Fibroblast of lung (primary cell): ENCODE measurements at regions not wholly inside any gene's neighbourhood (a gene's known extent, or its start where the extent isn't known, plus 50 kb on each side); places are given as distances from the start of the nearest gene placed in this dataset.

ENCODE experiments used
- DNase-seq, 2 donors: peaks; one replicate each; pipeline versions ENCODE4 v3.0.0 to v3.0.0-alpha.2; 2010; ENCODE audit warnings: low read depth in 2 of 2
- H2AFZ ChIP-seq: 2 replicates; pipeline ENCODE4 v1.5.1; 2012; ENCODE audit warnings: low read length, control low read depth, inconsistent platforms
- H3K27ac ChIP-seq: 2 replicates; pipeline ENCODE4 v1.5.1; 2011; ENCODE audit warnings: low read length, control low read depth; ENCODE audit not compliant: insufficient read depth
- H3K27me3 ChIP-seq: 2 replicates; pipeline ENCODE4 v1.5.1; 2011; ENCODE audit warnings: mild to moderate bottlenecking, low read length; ENCODE audit not compliant: control insufficient read depth, insufficient read depth
- H3K36me3 ChIP-seq: 2 replicates; pipeline ENCODE4 v1.5.1; 2011; ENCODE audit warnings: low read length; ENCODE audit not compliant: control insufficient read depth, insufficient read depth
- H3K4me1 ChIP-seq: 2 replicates; pipeline ENCODE4 v1.5.1; 2011; ENCODE audit warnings: low read length; ENCODE audit not compliant: control insufficient read depth, insufficient read depth; ENCODE audit errors: extremely low read depth
- H3K4me2 ChIP-seq: 2 replicates; pipeline ENCODE4 v1.5.1; 2011; ENCODE audit warnings: low read length, control low read depth; ENCODE audit not compliant: insufficient read depth; ENCODE audit errors: extremely low read depth
- H3K4me3 ChIP-seq, 4 experiments: fragments of 200-600 bp in 1 of 4; sonication (generic) in 1 of 4; replicated peaks in 1 of 4; 2 replicates each; pipeline ENCODE4 v1.5.1; 2011 to 2016; ENCODE audit warnings: low read length in 4 of 4, low read depth in 3 of 4, mild to moderate bottlenecking in 3 of 4, control low read depth in 2 of 4, inconsistent platforms in 1 of 4, mixed read lengths in 1 of 4; ENCODE audit not compliant: insufficient read depth in 1 of 4; ENCODE audit errors: control extremely low read depth in 1 of 4
- H3K79me2 ChIP-seq: 2 replicates; pipeline ENCODE4 v1.5.1; 2012; ENCODE audit warnings: mild to moderate bottlenecking, low read length, inconsistent platforms; ENCODE audit not compliant: control insufficient read depth, insufficient read depth
- H3K9ac ChIP-seq: 2 replicates; pipeline ENCODE4 v1.5.1; 2011; ENCODE audit warnings: mild to moderate bottlenecking, low read length, control low read depth; ENCODE audit not compliant: insufficient read depth
- H3K9me3 ChIP-seq: 2 replicates; pipeline ENCODE4 v1.5.1; 2012; ENCODE audit warnings: low read depth, low read length; ENCODE audit not compliant: control insufficient read depth, insufficient read depth
- H4K20me1 ChIP-seq: 2 replicates; pipeline ENCODE4 v1.5.1; 2011; ENCODE audit warnings: low read length; ENCODE audit not compliant: control insufficient read depth, insufficient read depth; ENCODE audit errors: extremely low read depth
- CTCF ChIP-seq, 2 donors: IDR thresholded peaks in 1 of 2; conservative IDR thresholded peaks in 1 of 2; 1 replicate in 1 of 2; 2 replicates in 1 of 2; pipeline ENCODE4 v1.5.1; 2011 to 2012; ENCODE audit warnings: low read length in 2 of 2, control low read depth in 1 of 2, inconsistent platforms in 1 of 2, low read depth in 1 of 2, mild to moderate bottlenecking in 1 of 2
- EZH2 ChIP-seq: IDR thresholded peaks from 2 replicates; pipeline ENCODE4 v1.5.1; 2012; ENCODE audit warnings: low read length, control low read depth, mild to moderate bottlenecking; ENCODE audit errors: missing control alignments

DNA sequence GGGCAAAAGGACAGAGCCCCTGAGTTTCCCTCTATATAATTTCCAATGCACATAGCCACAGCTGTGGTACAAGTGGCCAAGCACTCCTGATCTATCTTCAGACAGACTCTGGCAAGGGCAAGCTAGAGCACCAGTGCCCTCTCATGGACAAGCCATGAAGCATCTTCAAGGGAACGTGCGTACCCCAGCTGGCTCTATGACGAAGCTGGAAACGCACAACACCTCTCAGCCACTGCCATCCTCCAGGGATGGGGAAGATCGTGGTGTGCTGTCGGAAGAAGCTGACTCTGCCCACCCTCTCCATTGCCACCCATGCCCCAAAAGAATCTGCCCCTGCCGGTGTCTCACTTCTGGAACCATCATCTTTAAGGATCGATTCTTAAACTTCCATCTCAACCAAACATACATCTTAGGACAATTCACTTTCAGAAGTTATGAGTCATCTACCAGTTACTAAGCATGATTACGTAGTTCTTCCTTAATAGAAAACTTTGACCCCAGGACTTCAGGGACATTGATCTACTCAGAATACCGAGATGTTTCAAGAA, 482.9 kb downstream of the AGTPBP1 start:
- no peak overlapping the region for H2AFZ ChIP-seq
- H3K4me3 ChIP-seq: no peak overlapping the region
- H3K4me2 ChIP-seq: no peak overlapping the region
- peak; percentile 17 to 76 for DNase-seq
- no peaks in the 10 kb centered on the region for H3K36me3 ChIP-seq
- H3K9ac ChIP-seq: no peak overlapping the region
- peak in 1 of 2 donors; percentile 27 for TF ChIP-seq CTCF (conservative IDR thresholded peaks at IDR 0.05 in 1 of 2, IDR thresholded peaks at IDR 0.05 in 1 of 2; ENCODE audit: low read depth in 1 of 2, low read length in 2 of 2)
- TF ChIP-seq EZH2: no peak
- H4K20me1 ChIP-seq: no peaks in the 10 kb centered on the region
- H3K79me2 ChIP-seq: no peaks in the 10 kb centered on the region
- H3K4me1 ChIP-seq: no peaks in the 10 kb centered on the region
- H3K27me3 ChIP-seq: no peaks in the 10 kb centered on the region
- H3K9me3 ChIP-seq: no peaks in the 10 kb centered on the region
- H3K27ac ChIP-seq: no peak overlapping the region

DNA sequence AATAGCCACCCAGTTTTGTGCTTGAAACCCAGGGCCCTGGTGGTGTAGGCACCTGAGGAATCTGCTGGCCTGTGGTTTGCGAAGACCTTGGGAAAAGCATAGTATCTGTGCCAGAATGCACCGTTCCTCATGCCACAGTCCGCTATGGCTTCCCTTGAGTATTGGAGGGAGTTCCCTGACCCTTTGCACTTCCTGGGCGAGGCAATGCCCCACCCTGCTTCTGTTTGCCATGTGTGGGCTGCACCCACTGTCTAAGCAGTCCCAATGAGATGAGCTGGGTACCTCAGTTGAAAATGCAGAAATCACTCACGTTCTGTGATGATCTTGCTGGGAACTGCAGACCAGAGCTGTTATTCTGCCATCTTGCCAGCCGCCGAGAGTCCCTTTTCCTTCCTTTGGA, 483.5 kb downstream of the AGTPBP1 start:
- Histone ChIP-seq H3K9me3 (no peaks in the 10 kb centered on the region), H4K20me1 (no peaks in the 10 kb centered on the region), H3K79me2 (no peaks in the 10 kb centered on the region), H2AFZ (no peak overlapping the region), H3K9ac (no peak overlapping the region), H3K27ac (no peak overlapping the region), H3K4me3 (no peak overlapping the region), H3K36me3 (no peaks in the 10 kb centered on the region), H3K4me1 (no peaks in the 10 kb centered on the region), H3K27me3 (no peaks in the 10 kb centered on the region), H3K4me2 (no peak overlapping the region)
- DNase-seq: no peak
- TF ChIP-seq CTCF (conservative IDR thresholded peaks at IDR 0.05 in 1 of 2, IDR thresholded peaks at IDR 0.05 in 1 of 2; ENCODE audit: low read depth in 1 of 2, low read length in 2 of 2) (no peak), EZH2 (no peak)

DNA sequence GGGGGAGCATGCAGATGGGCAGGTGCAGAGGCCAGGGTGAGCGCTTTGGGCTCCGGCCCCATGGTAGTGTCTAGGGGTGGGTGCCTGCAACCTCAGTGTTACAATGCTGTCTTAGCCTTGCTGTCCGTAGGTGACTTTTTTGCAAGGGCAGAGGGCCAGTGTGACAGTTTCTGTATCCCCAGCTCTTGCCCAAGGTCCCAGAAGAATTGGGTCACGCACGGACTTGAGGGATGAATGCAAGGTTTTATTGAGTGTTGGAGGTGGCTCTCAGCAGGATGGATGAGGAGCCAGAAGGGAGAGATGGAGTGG, 492.5 kb downstream of the AGTPBP1 start:
- TF ChIP-seq EZH2 (no peak), CTCF (conservative IDR thresholded peaks at IDR 0.05 in 1 of 2, IDR thresholded peaks at IDR 0.05 in 1 of 2; ENCODE audit: low read depth in 1 of 2, low read length in 2 of 2) (no peak)
- Histone ChIP-seq H3K27ac (no peak overlapping the region), H4K20me1 (no peaks in the 10 kb centered on the region), H3K4me1 (no peaks in the 10 kb centered on the region), H3K4me3 (no peak overlapping the region), H3K79me2 (no peaks in the 10 kb centered on the region), H3K4me2 (no peak overlapping the region), H3K27me3 (no peaks in the 10 kb centered on the region), H3K9ac (no peak overlapping the region), H2AFZ (no peak overlapping the region), H3K9me3 (no peaks in the 10 kb centered on the region), H3K36me3 (no peaks in the 10 kb centered on the region)
- no peak for DNase-seq
